HTR-8/SVneo (cell line): ENCODE measurements at regions not wholly inside any gene's neighbourhood (a gene's known extent, or its start where the extent isn't known, plus 50 kb on each side); places are given as distances from the start of the nearest gene placed in this dataset.

Source experiments
- DNase-seq: peaks from one replicate; pipeline ENCODE4 v3.0.0; 2011; ENCODE audit warnings: low spot score, mixed read lengths; ENCODE audit not compliant: insufficient read length
- FAIRE-seq: peaks from 2 replicates; lab custom pipeline; 2011; peaks lifted over from hg19 to GRCh38; lab: Jason Lieb, UNC

DNA sequence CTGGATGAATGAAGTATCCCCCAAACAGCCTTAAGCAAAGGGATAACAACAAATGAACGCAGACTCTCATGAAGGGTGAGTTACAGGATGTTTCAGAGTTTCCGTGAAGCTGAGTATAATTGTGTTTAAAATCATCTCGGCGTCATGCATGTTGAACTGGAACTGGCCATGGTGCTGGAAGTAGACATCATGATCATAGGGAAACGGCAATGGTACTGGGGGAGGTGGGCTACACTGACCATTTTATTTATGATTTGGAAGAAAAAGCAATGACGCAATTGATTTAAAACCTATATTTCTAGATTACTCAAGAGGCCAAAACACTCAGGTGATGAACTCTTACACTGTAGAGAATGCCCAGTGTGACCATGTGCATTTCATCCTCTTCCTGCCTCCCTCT lies 387.9 kb upstream of the MYT1L start:
- FAIRE-seq (no peak), DNase-seq (no peak)

DNA sequence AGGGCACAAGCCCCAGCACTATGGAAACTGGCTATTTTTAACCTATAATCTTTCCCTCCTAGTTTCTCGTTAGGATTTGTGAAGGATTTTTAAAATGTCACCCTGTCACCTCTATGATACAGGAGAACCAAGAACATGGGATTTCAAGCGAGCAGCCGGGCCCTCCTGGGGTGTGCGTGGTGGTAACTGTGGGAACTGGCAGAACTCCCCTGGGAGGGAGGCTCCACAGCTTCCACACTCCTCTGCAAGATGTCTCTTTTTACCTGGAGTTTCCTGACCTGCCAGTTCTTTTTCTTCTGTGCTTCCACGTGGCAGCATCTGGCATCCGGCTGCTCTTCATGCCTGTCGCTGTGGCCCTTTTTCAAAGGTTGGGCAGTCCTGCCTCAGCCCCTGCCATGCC lies 386.3 kb upstream of the MYT1L start:
- no peak for DNase-seq
- no peak for FAIRE-seq

DNA sequence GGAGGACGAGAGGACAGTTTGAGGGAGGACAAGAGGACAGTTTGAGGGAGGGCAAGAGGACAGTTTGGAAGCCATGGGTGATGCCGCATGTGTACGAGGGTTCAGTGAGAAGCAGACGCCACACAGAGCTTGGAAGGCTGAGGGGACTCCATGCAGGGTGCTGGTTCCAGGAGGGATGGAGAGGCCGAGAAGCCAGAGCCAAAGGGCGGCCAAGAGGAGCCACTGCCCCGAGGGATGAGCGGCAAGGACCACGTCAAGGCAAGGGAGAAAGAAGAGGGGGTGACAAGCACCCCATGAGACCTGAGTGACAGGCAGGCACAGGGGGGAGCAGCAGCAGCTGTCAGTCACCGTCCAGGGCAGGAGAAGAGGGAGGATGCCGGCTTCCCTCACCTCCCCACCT lies 385.7 kb upstream of the MYT1L start:
- no peak for DNase-seq
- no peak for FAIRE-seq

DNA sequence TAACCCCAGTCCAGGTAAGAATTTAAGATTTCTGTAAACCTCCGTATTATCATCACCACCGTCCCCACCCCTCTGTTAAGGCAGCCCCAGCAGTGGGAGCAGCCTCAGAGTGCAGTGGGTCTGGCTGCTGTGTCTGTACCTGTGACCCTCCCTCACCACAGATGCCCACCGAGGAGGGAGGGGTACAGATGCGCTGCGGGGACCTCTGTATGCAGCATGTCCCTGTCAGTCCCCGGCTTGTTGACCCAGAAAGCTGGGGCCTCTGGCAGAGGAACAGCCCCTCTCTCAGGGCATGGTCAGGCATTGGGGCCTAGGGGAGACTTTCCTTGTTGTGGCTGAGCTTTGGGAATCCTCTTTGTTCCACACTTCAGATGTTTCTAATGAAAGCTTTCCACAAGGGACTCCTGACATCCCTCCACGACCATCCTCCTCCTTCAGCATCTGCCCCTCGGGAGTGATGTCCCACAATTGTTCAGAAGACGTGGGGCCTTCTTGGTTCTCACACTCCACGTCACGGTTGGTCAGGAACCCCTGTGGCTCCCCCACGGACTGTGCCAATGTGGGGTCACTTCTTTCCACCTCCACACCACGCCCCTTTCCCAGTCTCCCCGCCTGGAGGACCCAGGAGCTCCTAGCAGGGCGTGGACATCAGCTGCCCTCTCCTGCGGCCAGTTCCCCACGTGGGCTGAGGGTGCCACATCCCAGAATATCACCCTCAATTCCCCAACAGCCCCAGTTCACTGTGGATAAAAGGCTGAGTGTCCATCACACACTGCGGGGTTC lies 384.2 kb upstream of the MYT1L start:
- DNase-seq (no peak), FAIRE-seq (no peak)

DNA sequence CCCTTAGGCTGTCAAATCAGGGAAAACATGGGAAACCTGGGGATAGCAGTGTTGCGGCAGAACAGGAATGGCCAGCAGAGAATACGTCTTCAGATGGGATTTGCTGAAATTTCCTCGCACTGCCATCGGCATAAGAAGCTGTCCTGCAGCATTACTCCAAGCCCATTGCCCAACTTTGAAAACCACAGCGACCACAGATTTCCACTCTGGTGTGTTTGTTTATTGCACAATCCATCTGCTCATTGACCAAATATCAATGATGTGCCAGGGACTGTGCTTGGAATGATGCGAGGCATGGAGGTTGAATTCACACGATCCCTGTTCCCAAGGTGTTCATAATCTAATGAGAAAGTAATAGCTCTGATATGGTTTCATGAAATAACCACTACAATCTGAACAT lies 383.3 kb upstream of the MYT1L start:
- no peak for DNase-seq
- no peak for FAIRE-seq

DNA sequence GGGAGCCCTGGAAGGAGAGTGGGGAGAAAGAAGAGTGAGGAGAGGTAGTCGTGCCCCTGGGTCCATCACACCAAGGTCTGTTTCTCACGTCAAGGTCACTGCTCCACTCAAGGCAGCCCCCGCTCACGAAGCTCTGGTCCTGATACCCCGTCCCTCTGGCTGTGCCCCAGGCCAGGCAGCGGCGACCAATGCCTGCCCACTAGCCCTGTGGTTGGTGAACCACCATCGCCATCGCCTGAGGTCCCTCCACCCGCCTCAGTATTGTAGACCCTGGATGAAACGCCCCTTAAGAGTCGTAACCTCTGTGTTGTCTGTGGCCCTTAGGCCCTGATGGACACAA lies 378.3 kb upstream of the MYT1L start:
- FAIRE-seq (no peak), DNase-seq (no peak)

DNA sequence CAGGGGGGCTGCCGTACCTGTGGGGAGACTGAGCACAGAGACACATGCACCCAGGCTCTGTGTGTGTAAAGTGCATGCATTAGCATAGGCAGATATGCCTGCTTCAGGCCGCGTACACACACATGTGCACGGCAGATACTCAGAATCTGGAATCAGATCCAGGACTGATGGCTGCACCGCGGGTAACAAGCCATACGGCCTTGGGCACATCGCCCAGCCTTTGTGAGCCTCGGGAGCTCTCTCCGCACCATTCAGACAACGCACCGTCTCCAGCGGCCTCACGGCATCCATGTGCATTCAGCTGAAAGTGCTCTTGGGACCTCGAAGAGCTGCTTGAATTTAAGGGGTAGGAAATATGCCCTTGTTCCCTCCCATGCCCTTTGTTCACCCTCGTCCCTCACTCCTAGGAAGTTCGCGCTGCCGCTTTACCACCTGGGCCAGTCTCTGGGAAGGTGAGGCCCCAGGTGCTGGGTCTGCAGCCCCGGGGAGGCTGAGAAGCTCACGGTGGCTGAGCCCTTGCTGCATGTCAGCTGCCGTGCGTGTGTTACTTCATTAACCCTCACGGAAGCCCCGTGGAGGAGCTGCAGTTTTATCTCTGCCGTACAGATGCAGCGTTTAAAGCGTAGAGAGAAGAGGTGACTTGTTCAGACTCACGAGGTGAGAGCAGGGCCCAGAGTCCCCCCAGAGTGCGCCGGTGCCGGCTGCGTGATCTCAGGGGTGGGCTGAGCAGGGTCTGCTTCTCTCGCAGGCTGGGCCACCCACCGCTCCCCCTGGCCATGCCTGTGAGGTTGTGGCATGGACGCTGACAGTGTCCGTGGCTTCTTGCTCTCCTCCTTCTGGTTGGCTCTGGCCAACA lies 377.7 kb upstream of the MYT1L start:
- DNase-seq = no peak
- FAIRE-seq = no peak

DNA sequence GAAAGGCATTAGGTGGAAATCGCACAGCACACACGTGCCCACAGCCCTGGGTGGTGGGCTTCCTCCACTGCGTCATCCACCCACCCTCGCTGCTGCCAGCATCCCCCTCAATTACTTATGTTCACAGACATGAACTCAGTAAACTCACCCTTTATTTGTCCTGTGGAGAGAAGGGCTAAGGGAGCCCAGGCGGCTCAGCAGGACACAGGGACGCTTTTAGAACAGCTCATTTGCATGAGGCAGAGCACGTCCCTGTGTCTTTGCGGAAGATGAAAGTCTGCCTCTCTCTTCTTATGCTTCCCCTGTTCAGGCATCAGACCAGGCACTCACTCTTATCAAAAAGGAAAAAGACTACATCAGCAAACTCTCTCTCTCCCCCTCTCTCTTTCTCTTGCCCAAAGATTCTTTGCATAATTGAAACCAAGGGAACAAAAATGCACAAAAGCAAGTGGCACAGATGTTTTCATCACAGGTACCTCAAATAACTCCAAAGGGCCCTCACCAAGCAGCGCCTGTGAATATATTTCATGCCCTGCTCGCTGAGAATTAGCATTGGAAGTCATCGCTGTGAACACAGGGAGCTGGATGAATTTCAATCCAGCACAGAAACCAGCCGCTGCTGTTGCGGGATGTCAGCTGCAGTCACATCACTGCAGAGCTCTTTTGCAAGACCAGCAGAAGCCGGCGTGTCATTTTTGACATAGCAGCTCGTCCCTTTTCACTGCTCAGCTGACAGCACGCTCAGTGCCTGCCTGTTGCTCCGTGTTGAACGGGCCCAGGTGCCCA lies 376.3 kb upstream of the MYT1L start:
- FAIRE-seq (no peak), DNase-seq (no peak)

DNA sequence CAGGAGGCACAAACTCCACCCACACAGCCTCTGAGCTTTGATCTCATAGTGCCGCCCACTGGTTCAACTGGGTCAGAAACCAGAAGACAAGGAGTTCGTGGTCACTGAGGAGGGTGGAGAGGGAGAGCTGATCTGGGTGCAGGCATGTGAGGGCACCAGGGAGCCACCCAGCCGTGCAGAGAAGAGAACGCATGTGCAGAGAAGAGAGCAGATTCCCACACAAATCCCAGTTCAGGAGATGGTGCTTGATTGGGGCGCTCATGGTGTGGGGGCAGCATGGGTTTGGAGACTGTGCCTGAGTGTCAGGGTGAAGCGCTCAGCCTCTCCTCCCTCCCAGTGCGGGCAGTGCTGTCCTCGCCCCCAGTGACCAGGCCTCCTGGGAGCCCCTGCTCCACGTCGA lies 375.2 kb upstream of the MYT1L start:
- DNase-seq = no peak
- no peak for FAIRE-seq

DNA sequence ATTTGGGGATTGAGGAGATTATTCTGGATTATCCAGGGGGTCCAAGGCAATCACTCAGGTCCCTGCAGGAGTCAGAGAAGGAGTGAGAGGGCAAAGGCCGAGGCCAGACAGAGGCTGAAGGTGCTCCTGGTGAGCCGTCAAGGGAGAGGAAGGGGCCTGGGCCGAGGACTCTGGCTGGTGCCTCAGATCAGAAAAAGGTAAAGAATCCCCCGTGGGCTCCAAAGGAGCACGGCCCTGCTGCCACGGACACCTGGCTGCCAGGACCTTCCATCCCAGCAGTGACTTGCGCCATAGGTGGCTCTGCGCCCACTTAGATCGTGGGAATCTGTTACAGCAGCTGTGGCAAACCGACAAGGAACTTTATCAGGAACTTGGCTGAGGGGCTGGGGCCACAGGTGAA lies 374.8 kb upstream of the MYT1L start:
- no peak for DNase-seq
- no peak for FAIRE-seq

DNA sequence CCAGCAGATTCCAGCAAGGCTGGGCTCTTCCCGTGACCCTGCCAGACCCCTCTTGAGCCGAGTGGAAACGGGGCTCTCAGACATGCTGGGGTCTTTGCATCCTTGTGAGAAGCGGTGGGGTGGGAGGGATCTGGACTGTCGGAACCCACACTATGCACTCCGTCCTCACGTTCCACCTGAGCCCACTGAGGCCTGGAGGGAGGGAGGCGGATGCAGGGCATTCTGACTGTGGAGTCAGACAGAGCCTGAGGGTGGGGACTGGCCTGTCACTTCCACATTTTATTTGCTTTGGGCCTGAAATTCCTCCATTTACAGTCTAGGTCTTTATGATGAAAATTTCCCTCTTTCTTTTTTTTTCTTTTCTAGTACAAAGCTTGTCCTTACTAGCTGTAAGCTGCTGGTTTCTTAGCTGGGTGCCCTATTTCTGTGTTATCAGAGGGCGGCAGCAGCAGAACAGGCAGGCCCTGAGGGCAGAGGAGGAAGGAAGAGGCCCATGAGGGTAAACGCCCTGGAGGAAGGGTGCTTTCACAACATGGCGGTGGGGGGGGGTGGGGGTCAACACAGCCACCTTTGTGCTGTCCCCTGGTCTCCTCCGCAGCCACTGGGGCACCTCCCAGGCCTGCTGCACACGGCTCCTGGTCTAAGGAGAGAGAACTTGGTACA lies 373.5 kb upstream of the MYT1L start:
- DNase-seq (no peak), FAIRE-seq (no peak)

DNA sequence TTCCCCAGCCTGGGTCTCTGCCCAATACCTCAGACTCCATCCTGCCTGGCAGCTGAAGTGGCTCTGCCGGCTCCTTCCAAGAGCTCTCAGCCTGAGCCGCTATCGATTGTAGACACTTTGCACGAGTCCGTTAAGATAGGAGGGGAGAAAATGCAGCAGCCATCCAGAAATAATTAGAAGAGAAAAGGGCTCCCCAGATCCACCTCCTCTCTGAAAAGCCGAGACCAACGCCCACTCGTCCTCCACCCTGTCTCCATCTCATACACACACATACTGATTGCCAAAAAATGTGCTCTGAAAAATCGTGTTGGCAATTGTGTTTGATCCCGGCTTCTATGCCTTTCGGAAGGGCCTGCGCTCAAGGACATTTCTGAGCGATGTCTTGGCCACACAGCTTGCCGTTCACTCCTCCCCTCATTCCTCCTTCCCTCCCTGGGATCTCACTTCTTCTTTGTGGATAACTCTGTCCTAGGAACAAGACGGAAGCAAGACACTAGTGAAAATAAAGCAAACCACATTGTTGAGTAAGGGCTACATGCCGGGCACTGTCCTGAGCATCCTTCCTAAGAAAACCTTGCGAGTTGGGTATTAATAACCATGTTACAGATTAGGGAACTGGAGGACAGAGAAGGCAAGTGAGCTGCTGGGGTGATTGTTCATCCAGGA lies 372.8 kb upstream of the MYT1L start:
- no peak for DNase-seq
- no peak for FAIRE-seq

DNA sequence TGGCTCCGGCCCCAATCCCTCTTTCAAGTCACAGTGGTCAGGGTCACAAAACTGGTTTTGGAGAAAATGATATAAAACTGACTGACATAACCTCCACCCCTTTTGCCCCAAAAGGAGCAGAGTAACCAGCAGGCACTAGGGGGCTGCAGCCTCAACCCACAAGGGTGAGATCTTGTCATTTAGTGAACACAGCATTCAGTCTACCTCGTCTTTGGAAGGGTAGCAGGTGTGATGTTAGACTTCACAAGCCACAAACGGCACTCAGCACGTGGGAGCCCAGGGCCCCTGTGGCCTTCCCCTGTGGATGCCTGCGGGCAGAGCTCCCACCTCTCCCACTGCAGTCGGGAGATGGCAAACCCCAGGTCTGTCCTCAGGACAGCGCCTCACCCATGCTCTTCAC lies 372.1 kb upstream of the MYT1L start:
- DNase-seq (no peak), FAIRE-seq (no peak)

DNA sequence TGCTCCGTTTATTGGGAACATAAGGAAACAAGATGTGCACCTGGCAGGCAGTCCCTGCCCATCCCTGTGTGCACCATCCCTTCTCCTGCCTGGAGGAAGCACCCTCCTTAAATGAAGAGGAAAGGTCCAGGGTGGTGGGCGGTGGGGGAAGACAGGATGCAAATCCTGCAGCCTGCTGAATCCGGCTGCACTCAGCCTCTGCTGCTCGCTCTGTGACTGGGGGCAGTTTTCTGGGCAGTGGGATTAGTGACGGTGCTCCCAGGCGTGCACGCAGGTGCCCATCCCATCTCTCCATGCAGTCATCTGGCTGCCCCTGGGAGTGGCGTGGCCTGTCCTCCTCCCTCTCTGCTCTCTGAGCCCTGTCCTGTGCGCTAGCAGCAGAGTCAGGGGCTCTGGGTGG lies 371.3 kb upstream of the MYT1L start:
- no peak for DNase-seq
- no peak for FAIRE-seq

DNA sequence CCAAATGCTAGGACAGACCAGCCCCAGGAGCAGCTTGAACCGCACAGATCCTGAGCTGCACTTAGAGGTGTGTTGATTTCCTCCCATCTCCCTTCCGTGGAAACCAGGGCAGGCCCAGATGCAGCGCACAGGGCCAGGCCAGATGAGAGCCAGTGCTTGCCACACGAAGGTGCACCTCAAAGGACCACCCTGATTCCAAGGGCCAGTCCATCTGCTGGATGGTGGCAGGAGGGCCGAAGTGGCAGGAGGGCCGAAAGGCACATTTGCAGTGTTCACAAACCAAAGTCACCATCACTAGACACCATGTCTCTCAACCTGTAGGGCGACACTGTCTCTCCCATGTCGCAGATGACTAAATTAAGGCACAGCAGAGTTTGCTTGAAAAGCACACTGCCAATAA lies 370.7 kb upstream of the MYT1L start:
- no peak for FAIRE-seq

DNA sequence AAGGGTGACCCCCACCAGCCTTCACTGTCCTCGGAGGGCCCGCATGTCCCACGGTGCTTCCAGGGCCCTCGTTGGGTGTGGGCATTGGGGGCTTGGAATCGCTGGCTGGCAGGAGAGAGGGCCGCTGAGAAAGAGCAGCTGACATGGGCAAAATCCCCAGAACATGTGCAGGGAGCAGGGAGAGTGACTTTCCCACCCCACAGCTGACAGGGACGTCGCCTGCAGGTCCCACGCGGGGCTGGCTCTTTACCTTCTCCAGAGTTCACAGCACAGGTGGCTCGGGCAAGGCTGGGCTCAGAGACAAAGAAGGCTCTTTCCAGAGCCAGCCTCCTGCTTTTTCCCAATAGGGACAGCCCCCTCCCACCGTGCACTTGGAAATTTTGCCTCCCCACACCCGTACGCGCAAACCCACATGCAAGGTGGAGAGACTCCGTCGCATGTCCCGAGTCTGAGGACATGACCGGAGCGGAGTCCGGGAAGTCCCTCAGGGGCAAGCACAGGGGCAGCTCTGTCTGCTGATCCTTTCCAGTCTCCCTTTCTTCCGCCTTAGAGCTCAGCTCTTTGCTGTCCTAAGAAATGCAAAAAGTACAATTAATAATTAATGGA lies 370.2 kb upstream of the MYT1L start:
- FAIRE-seq (no peak), DNase-seq (no peak)

More for the DNA sequence above, 370.7 kb upstream of the MYT1L start:
- no peak for DNase-seq

DNA sequence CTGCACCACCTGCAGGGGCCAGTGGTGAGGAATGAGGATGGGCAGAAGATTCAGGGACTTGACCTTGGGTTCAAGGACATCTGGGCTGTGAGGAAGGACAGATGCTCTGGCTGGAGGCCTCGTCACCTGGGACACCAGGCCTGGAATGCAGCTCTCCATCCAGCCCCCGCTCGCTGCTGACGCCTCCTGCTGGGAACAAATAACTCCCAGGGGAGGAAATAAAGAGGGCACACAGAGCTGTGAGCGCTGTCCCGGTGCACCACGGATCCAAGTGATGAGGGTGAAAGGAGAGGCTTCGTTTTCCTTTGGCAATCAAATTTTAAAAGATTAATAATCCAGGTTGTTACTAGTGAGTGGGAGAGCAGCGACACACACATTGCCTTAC lies 368.0 kb upstream of the MYT1L start:
- no peak for DNase-seq
- no peak for FAIRE-seq

DNA sequence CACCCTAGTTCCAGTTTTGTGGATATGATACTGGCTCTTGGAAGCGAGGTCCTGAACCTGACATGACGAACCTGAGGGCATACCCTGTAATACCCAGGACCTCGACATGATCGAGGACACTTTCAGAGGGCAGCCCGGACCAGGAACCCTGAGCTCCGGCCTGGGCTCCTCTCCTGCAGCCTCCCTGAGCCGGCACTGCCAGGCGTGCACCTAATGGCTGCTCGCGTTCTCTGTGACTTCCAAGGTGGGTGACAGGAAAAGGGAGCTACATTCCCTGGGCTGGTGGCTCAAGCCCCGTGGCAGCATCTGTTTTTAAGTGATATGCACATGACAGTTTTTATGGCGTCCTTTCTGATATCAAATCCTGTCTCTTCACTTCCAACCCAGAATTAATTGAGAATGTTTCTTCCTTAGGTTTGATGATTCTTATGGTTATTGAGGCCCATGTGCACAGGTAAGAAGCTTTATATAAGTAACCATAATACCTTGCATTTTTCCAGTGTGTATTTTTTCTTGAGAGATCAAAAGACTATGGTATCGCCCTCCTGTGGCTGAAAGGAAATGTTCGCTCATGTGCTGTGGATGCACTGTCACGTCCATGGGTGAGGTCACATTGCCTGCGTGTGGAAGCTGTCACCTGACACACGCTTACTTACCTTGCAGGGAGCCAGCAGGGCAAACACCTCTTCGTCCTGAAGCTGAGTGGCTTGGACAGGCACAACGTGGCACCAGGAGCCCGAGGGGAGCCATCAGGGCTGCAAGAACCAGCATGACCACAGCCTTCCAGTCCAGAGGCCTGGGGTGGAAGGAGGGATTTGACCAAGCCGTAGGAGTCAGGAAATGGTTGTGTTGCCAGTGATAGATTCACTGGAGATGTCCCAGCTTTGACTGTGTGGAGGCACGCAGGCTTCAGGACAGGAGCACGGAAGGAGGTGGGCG lies 367.4 kb upstream of the MYT1L start:
- DNase-seq (no peak), FAIRE-seq (no peak)
